ENCODE measurements at regions not wholly inside any gene's neighbourhood (a gene's known extent, or its start where the extent isn't known, plus 50 kb on each side); places are given as distances from the start of the nearest gene placed in this dataset.

GRCh38 chr11:45511566-45511965 is 153.9 kb downstream of the CHST1 start:
- no peaks in the 10 kb centered on the region for H3K4me1 Mint-ChIP-seq (ENCODE audit: low read depth)
- TF ChIP-seq, protein P1, sequence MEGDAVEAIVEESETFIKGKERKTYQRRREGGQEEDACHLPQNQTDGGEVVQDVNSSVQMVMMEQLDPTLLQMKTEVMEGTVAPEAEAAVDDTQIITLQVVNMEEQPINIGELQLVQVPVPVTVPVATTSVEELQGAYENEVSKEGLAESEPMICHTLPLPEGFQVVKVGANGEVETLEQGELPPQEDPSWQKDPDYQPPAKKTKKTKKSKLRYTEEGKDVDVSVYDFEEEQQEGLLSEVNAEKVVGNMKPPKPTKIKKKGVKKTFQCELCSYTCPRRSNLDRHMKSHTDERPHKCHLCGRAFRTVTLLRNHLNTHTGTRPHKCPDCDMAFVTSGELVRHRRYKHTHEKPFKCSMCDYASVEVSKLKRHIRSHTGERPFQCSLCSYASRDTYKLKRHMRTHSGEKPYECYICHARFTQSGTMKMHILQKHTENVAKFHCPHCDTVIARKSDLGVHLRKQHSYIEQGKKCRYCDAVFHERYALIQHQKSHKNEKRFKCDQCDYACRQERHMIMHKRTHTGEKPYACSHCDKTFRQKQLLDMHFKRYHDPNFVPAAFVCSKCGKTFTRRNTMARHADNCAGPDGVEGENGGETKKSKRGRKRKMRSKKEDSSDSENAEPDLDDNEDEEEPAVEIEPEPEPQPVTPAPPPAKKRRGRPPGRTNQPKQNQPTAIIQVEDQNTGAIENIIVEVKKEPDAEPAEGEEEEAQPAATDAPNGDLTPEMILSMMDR (IDR thresholded peaks at IDR 0.05) = no peak
- no peaks in the 10 kb centered on the region for H3K9me3 Mint-ChIP-seq
- no peak for DNase-seq
- no peaks in the 10 kb centered on the region for H3K36me3 Mint-ChIP-seq (ENCODE audit: low read depth)
- no peak overlapping the region for H3K4me3 Mint-ChIP-seq
- H3K27ac Mint-ChIP-seq = no peak overlapping the region
- H3K27me3 Mint-ChIP-seq (ENCODE audit: insufficient read depth) = peaks cover 31% of the 10 kb centered on the region

DNA sequence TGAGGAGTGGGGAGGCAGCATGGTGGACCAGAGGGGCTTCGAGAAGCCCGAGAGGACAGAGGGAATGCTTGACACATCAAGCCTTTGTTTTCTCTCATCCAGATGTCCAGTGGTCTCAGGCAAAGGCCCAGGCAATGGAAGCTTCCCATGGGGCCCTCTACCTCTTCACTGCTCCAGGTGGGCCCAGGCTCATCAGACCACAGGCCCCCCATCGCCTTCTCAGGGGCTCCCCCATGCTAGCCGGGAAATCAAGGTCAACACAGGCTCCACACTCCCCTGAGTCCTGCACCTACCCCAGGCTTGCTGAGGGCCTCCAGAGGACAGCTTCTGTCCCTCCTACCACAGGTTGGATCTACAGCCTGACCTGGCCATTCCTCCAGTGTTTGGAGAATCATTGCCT is 157.5 kb downstream of the CHST1 start:
- Mint-ChIP-seq H3K4me3 (no peak overlapping the region), H3K36me3 (ENCODE audit: low read depth) (no peaks in the 10 kb centered on the region), H3K27me3 (ENCODE audit: insufficient read depth) (peaks cover 22% of the 10 kb centered on the region; the same call in 1 of the 2 replicates), H3K9me3 (no peaks in the 10 kb centered on the region), H3K4me1 (ENCODE audit: low read depth) (no peaks in the 10 kb centered on the region), H3K27ac (no peak overlapping the region)
- TF ChIP-seq, protein P1 (IDR thresholded peaks at IDR 0.05) = no peak
- DNase-seq = no peak

DNA sequence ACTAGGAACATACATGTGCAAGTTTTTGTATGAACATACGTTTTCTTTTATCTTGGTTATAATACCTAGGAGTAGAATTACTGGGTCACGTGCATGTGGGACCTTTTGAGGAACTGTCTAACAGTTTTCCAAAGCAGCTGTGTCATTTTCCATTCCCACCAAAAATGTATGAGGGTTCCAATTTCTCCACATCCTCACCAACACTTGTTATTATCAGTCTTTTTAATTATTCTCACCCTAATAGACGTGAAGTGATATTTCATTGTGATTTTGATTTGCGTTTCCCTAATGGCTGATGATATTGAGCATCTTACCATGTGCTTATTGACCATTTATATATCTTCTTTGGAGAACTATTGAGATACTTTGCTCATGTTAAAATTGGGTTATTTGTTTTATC is 162.1 kb downstream of the CHST1 start:
- H3K4me3 Mint-ChIP-seq = no peak overlapping the region
- TF ChIP-seq, protein P1 (IDR thresholded peaks at IDR 0.05) = no peak
- H3K27ac Mint-ChIP-seq = no peak overlapping the region
- peaks cover 22% of the 10 kb centered on the region for H3K27me3 Mint-ChIP-seq (ENCODE audit: insufficient read depth)
- no peaks in the 10 kb centered on the region for H3K9me3 Mint-ChIP-seq
- H3K4me1 Mint-ChIP-seq (ENCODE audit: low read depth) = no peaks in the 10 kb centered on the region
- no peaks in the 10 kb centered on the region for H3K36me3 Mint-ChIP-seq (ENCODE audit: low read depth)
- DNase-seq = no peak

- TF ChIP-seq, protein P1 (IDR thresholded peaks at IDR 0.05) = no peak
- peaks cover 24% of the 10 kb centered on the region for H3K27me3 Mint-ChIP-seq (ENCODE audit: insufficient read depth)
- no peak overlapping the region for H3K27ac Mint-ChIP-seq
- no peaks in the 10 kb centered on the region for H3K36me3 Mint-ChIP-seq (ENCODE audit: low read depth)
- no peaks in the 10 kb centered on the region for H3K9me3 Mint-ChIP-seq
- H3K4me3 Mint-ChIP-seq = no peak overlapping the region
- H3K4me1 Mint-ChIP-seq (ENCODE audit: low read depth) = no peaks in the 10 kb centered on the region
- DNase-seq = no peak
Observed at GRCh38 chr11:45502226-45502545, 163.2 kb downstream of the CHST1 start.

- H3K27ac Mint-ChIP-seq = no peak overlapping the region
- H3K9me3 Mint-ChIP-seq = no peaks in the 10 kb centered on the region
- H3K4me3 Mint-ChIP-seq = no peak overlapping the region
- DNase-seq = no peak
- TF ChIP-seq, protein P1 (IDR thresholded peaks at IDR 0.05) = no peak
- no peaks in the 10 kb centered on the region for H3K36me3 Mint-ChIP-seq (ENCODE audit: low read depth)
- H3K4me1 Mint-ChIP-seq (ENCODE audit: low read depth) = no peaks in the 10 kb centered on the region
- H3K27me3 Mint-ChIP-seq (ENCODE audit: insufficient read depth) = peaks cover 23% of the 10 kb centered on the region
Observed at GRCh38 chr11:45501392-45502225, 163.8 kb downstream of the CHST1 start.

Data from HFFc6 (cell line).